ENCODE measurements at regions not wholly inside any gene's neighbourhood (a gene's known extent, or its start where the extent isn't known, plus 50 kb on each side); places are given as distances from the start of the nearest gene placed in this dataset.
A peak's percentile ranks its signal among the peaks of the same experiment; 100 is the strongest.

- Histone ChIP-seq H3K9ac (ENCODE audit: extremely low read depth, insufficient read length, low read length) (no peak overlapping the region), H2AFZ (ENCODE audit: low read length) (no peak overlapping the region), H3K14ac (ENCODE audit: insufficient read depth, low read length) (no peak overlapping the region; the same call in 1 of the 2 replicates), H2BK12ac (ENCODE audit: insufficient read length, low read depth, low read length) (peak overlapping the region; percentile 69), H2BK5ac (ENCODE audit: insufficient read length, low read length) (peak overlapping the region; percentile 95), H2AK5ac (ENCODE audit: insufficient read length, low read length) (no peak overlapping the region), H4K5ac (ENCODE audit: insufficient read length, low read depth, low read length) (peak overlapping the region; percentile 56), H3K27me3 (ENCODE audit: insufficient read depth, low read length) (no peaks in the 10 kb centered on the region), H4K20me1 (ENCODE audit: control insufficient read depth, insufficient read depth, insufficient read length) (no peaks in the 10 kb centered on the region), H3K18ac (ENCODE audit: insufficient read length, low read depth, low read length) (peak overlapping the region; percentile 94), H2BK15ac (ENCODE audit: low read depth, low read length) (no peak overlapping the region), H4K91ac (ENCODE audit: insufficient read length, low read depth, low read length) (no peak overlapping the region), H3K4me1 (ENCODE audit: insufficient read depth, low read length) (peaks cover 8% of the 10 kb centered on the region; the same call in 1 of the 2 replicates), H3K23ac (ENCODE audit: insufficient read length, low read depth, low read length) (no peak overlapping the region), H3T11ph (ENCODE audit: low read length) (peak overlapping the region; percentile 98), H2BK120ac (ENCODE audit: low read depth, low read length, poor library complexity, severe bottlenecking) (peak overlapping the region; percentile 90), H3K4ac (ENCODE audit: low read depth, low read length) (no peak overlapping the region), H3K27ac (ENCODE audit: insufficient read length, low read depth, low read length) (peak overlapping the region; percentile 93), H3K23me2 (ENCODE audit: insufficient read length, low read depth, low read length, poor library complexity, severe bottlenecking) (no peaks in the 10 kb centered on the region), H3K79me1 (ENCODE audit: insufficient read depth, low read depth, low read length, poor library complexity, severe bottlenecking) (no peaks in the 10 kb centered on the region), H3K9me3 (ENCODE audit: control insufficient read depth, low read depth, low read length) (no peaks in the 10 kb centered on the region), H3K4me2 (ENCODE audit: insufficient read depth, insufficient read length, low read length) (peak overlapping the region; percentile 46), H3K56ac (ENCODE audit: insufficient read length, low read depth, low read length) (no peak overlapping the region), H3K79me2 (ENCODE audit: insufficient read depth, low read length) (no peaks in the 10 kb centered on the region), H2BK20ac (ENCODE audit: low read depth, low read length, poor library complexity, severe bottlenecking) (peak overlapping the region; percentile 99), H4K8ac (replicated peaks; ENCODE audit: insufficient read length, low read depth, low read length) (no peak overlapping the region)
- peak overlapping the region; percentile 97 to 99 (median 98) for H3K27ac Mint-ChIP-seq
- no peaks in the 10 kb centered on the region; the same call in 1 of the 2 replicates for H3K27me3 Mint-ChIP-seq (ENCODE audit: low read depth)
- WGBS (ENCODE audit: extremely low coverage, insufficient read length, low lambda C conversion rate): no CpG with 5 or more reads among the region's 6 CpGs
- DNase-seq: peak; percentile 84
- TF ChIP-seq, protein P1, sequence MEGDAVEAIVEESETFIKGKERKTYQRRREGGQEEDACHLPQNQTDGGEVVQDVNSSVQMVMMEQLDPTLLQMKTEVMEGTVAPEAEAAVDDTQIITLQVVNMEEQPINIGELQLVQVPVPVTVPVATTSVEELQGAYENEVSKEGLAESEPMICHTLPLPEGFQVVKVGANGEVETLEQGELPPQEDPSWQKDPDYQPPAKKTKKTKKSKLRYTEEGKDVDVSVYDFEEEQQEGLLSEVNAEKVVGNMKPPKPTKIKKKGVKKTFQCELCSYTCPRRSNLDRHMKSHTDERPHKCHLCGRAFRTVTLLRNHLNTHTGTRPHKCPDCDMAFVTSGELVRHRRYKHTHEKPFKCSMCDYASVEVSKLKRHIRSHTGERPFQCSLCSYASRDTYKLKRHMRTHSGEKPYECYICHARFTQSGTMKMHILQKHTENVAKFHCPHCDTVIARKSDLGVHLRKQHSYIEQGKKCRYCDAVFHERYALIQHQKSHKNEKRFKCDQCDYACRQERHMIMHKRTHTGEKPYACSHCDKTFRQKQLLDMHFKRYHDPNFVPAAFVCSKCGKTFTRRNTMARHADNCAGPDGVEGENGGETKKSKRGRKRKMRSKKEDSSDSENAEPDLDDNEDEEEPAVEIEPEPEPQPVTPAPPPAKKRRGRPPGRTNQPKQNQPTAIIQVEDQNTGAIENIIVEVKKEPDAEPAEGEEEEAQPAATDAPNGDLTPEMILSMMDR (conservative IDR thresholded peaks at IDR 0.05): no peak
- peaks cover 41% of the 10 kb centered on the region in 2 experiments for H3K4me1 Mint-ChIP-seq
- peak overlapping the region; percentile 9 to 20; a peak in 2 of 5 replicates for H3K4me3 Mint-ChIP-seq
- peaks cover 16 to 25% of the 10 kb centered on the region in 2 experiments for H3K9me3 Mint-ChIP-seq
- peaks cover 17 to 41% (median 27%) of the 10 kb centered on the region in 3 experiments for H3K36me3 Mint-ChIP-seq (ENCODE audit: insufficient read depth in 1 of 3, low read depth in 3 of 3)
Measured at GRCh38 chr10:2201534-2202099, 464.3 kb upstream of the ADARB2 start.
